ENCODE measurements at regions not wholly inside any gene's neighbourhood (a gene's known extent, or its start where the extent isn't known, plus 50 kb on each side); places are given as distances from the start of the nearest gene placed in this dataset.

GRCh38 chr6:166751051-166751595 lies 124.1 kb upstream of the RPS6KA2 start:
- H2BK5ac ChIP-seq (ENCODE audit: low read length): no peak overlapping the region
- H2AK5ac ChIP-seq (ENCODE audit: low read length): no peak overlapping the region
- H3K23ac ChIP-seq (ENCODE audit: low read length): no peak overlapping the region
- H3K27ac ChIP-seq (ENCODE audit: low read depth, low read length): no peak overlapping the region
- no peak overlapping the region for H4K5ac ChIP-seq (ENCODE audit: low read length)
- no peak overlapping the region for H3K4ac ChIP-seq (ENCODE audit: low read depth, low read length)
- H3K9ac ChIP-seq (ENCODE audit: low read length): no peak overlapping the region
- no peak overlapping the region for H3K56ac ChIP-seq (ENCODE audit: low read length)
- no peaks in the 10 kb centered on the region for H3K27me3 ChIP-seq (ENCODE audit: insufficient read depth, low read length, poor library complexity)
- H3K79me1 ChIP-seq (ENCODE audit: low read length): no peaks in the 10 kb centered on the region
- no peak overlapping the region for H3K18ac ChIP-seq (ENCODE audit: low read length)
- H2BK15ac ChIP-seq (replicated peaks; ENCODE audit: low read depth): no peak overlapping the region
- H3K79me2 ChIP-seq (ENCODE audit: control insufficient read depth, insufficient read depth, low read length): no peaks in the 10 kb centered on the region
- no peaks in the 10 kb centered on the region for H3K36me3 ChIP-seq (ENCODE audit: control insufficient read depth, insufficient read depth, low read length)
- no CpG with 5 or more reads among the region's 19 CpGs for WGBS (ENCODE audit: extremely low coverage, insufficient coverage, low lambda C conversion rate)
- peak; percentile 72 for DNase-seq
- no peak overlapping the region for H2BK120ac ChIP-seq (ENCODE audit: low read depth, low read length)
- no peak overlapping the region for H3K4me3 ChIP-seq (ENCODE audit: low read length)
- H4K8ac ChIP-seq (ENCODE audit: low read depth, low read length): no peak overlapping the region
- H3K4me1 ChIP-seq (ENCODE audit: control insufficient read depth, low read depth, low read length): no peaks in the 10 kb centered on the region
- no peak overlapping the region for H3K4me2 ChIP-seq (ENCODE audit: low read length)

- Histone ChIP-seq H3K9ac (ENCODE audit: low read length) (no peak overlapping the region), H2AK5ac (ENCODE audit: low read length) (no peak overlapping the region), H3K79me2 (ENCODE audit: control insufficient read depth, insufficient read depth, low read length) (no peaks in the 10 kb centered on the region), H3K18ac (ENCODE audit: low read length) (no peak overlapping the region), H2BK120ac (ENCODE audit: low read depth, low read length) (no peak overlapping the region), H2BK15ac (replicated peaks; ENCODE audit: low read depth) (no peak overlapping the region), H3K36me3 (ENCODE audit: control insufficient read depth, insufficient read depth, low read length) (no peaks in the 10 kb centered on the region), H3K4me3 (ENCODE audit: low read length) (no peak overlapping the region), H3K79me1 (ENCODE audit: low read length) (no peaks in the 10 kb centered on the region), H2BK5ac (ENCODE audit: low read length) (no peak overlapping the region), H3K4me2 (ENCODE audit: low read length) (no peak overlapping the region), H3K4ac (ENCODE audit: low read depth, low read length) (no peak overlapping the region), H4K5ac (ENCODE audit: low read length) (no peak overlapping the region), H4K8ac (ENCODE audit: low read depth, low read length) (no peak overlapping the region), H3K56ac (ENCODE audit: low read length) (no peak overlapping the region), H3K4me1 (ENCODE audit: control insufficient read depth, low read depth, low read length) (no peaks in the 10 kb centered on the region), H3K27me3 (ENCODE audit: insufficient read depth, low read length, poor library complexity) (no peaks in the 10 kb centered on the region), H3K23ac (ENCODE audit: low read length) (no peak overlapping the region), H3K27ac (ENCODE audit: low read depth, low read length) (no peak overlapping the region)
- WGBS (ENCODE audit: extremely low coverage, insufficient coverage, low lambda C conversion rate): no CpG with 5 or more reads among the region's 19 CpGs
- DNase-seq: no peak
Observed at GRCh38 chr6:166750108-166750793, 123.2 kb upstream of the RPS6KA2 start.

- no peak overlapping the region for H2AK5ac ChIP-seq (ENCODE audit: low read length)
- no peaks in the 10 kb centered on the region for H3K27me3 ChIP-seq (ENCODE audit: insufficient read depth, low read length, poor library complexity)
- H3K4ac ChIP-seq (ENCODE audit: low read depth, low read length): no peak overlapping the region
- no peak overlapping the region for H3K4me2 ChIP-seq (ENCODE audit: low read length)
- no peak overlapping the region for H3K18ac ChIP-seq (ENCODE audit: low read length)
- no peak overlapping the region for H4K5ac ChIP-seq (ENCODE audit: low read length)
- H3K4me1 ChIP-seq (ENCODE audit: control insufficient read depth, low read depth, low read length): no peaks in the 10 kb centered on the region
- H3K27ac ChIP-seq (ENCODE audit: low read depth, low read length): no peak overlapping the region
- no peak overlapping the region for H2BK5ac ChIP-seq (ENCODE audit: low read length)
- no peak for DNase-seq
- H3K9ac ChIP-seq (ENCODE audit: low read length): no peak overlapping the region
- WGBS (ENCODE audit: extremely low coverage, insufficient coverage, low lambda C conversion rate): no CpG with 5 or more reads among the region's 6 CpGs
- no peaks in the 10 kb centered on the region for H3K79me1 ChIP-seq (ENCODE audit: low read length)
- H4K8ac ChIP-seq (ENCODE audit: low read depth, low read length): no peak overlapping the region
- no peaks in the 10 kb centered on the region for H3K79me2 ChIP-seq (ENCODE audit: control insufficient read depth, insufficient read depth, low read length)
- H3K23ac ChIP-seq (ENCODE audit: low read length): no peak overlapping the region
- no peak overlapping the region for H2BK120ac ChIP-seq (ENCODE audit: low read depth, low read length)
- H3K36me3 ChIP-seq (ENCODE audit: control insufficient read depth, insufficient read depth, low read length): no peaks in the 10 kb centered on the region
- no peak overlapping the region for H2BK15ac ChIP-seq (replicated peaks; ENCODE audit: low read depth)
- H3K56ac ChIP-seq (ENCODE audit: low read length): no peak overlapping the region
- H3K4me3 ChIP-seq (ENCODE audit: low read length): no peak overlapping the region
Observed at GRCh38 chr6:166749666-166750065, 122.6 kb upstream of the RPS6KA2 start.

- Histone ChIP-seq H3K27ac (ENCODE audit: low read depth, low read length) (no peak overlapping the region), H2BK5ac (ENCODE audit: low read length) (no peak overlapping the region), H3K9ac (ENCODE audit: low read length) (no peak overlapping the region), H3K4me3 (ENCODE audit: low read length) (no peak overlapping the region), H2BK15ac (replicated peaks; ENCODE audit: low read depth) (no peak overlapping the region), H3K23ac (ENCODE audit: low read length) (no peak overlapping the region), H3K79me2 (ENCODE audit: control insufficient read depth, insufficient read depth, low read length) (no peaks in the 10 kb centered on the region), H3K56ac (ENCODE audit: low read length) (no peak overlapping the region), H3K18ac (ENCODE audit: low read length) (no peak overlapping the region), H3K36me3 (ENCODE audit: control insufficient read depth, insufficient read depth, low read length) (no peaks in the 10 kb centered on the region), H3K4me2 (ENCODE audit: low read length) (no peak overlapping the region), H4K8ac (ENCODE audit: low read depth, low read length) (no peak overlapping the region), H2AK5ac (ENCODE audit: low read length) (no peak overlapping the region), H2BK120ac (ENCODE audit: low read depth, low read length) (no peak overlapping the region), H3K79me1 (ENCODE audit: low read length) (no peaks in the 10 kb centered on the region), H3K4ac (ENCODE audit: low read depth, low read length) (no peak overlapping the region), H3K27me3 (ENCODE audit: insufficient read depth, low read length, poor library complexity) (no peaks in the 10 kb centered on the region), H3K4me1 (ENCODE audit: control insufficient read depth, low read depth, low read length) (no peaks in the 10 kb centered on the region), H4K5ac (ENCODE audit: low read length) (no peak overlapping the region)
- WGBS (ENCODE audit: extremely low coverage, insufficient coverage, low lambda C conversion rate): no CpG with 5 or more reads among the region's 29 CpGs
- no peak for DNase-seq
Observed at GRCh38 chr6:166747644-166748595, 120.9 kb upstream of the RPS6KA2 start.

GRCh38 chr6:166745801-166746668 lies 119.0 kb upstream of the RPS6KA2 start:
- Histone ChIP-seq H2BK5ac (ENCODE audit: low read length) (no peak overlapping the region), H3K79me1 (ENCODE audit: low read length) (no peaks in the 10 kb centered on the region)
- no peak for DNase-seq

More at GRCh38 chr6:166745801-166746668, 119.0 kb upstream of the RPS6KA2 start:
- Histone ChIP-seq H4K5ac (ENCODE audit: low read length) (no peak overlapping the region), H2BK120ac (ENCODE audit: low read depth, low read length) (no peak overlapping the region), H2BK15ac (replicated peaks; ENCODE audit: low read depth) (no peak overlapping the region), H3K23ac (ENCODE audit: low read length) (no peak overlapping the region), H2AK5ac (ENCODE audit: low read length) (no peak overlapping the region), H3K4me3 (ENCODE audit: low read length) (no peak overlapping the region), H3K4ac (ENCODE audit: low read depth, low read length) (no peak overlapping the region), H3K4me1 (ENCODE audit: control insufficient read depth, low read depth, low read length) (no peaks in the 10 kb centered on the region), H3K36me3 (ENCODE audit: control insufficient read depth, insufficient read depth, low read length) (no peaks in the 10 kb centered on the region), H3K79me2 (ENCODE audit: control insufficient read depth, insufficient read depth, low read length) (no peaks in the 10 kb centered on the region), H3K18ac (ENCODE audit: low read length) (no peak overlapping the region), H3K27me3 (ENCODE audit: insufficient read depth, low read length, poor library complexity) (no peaks in the 10 kb centered on the region), H4K8ac (ENCODE audit: low read depth, low read length) (no peak overlapping the region), H3K27ac (ENCODE audit: low read depth, low read length) (no peak overlapping the region), H3K9ac (ENCODE audit: low read length) (no peak overlapping the region), H3K56ac (ENCODE audit: low read length) (no peak overlapping the region), H3K4me2 (ENCODE audit: low read length) (no peak overlapping the region)
- no CpG with 5 or more reads among the region's 16 CpGs for WGBS (ENCODE audit: extremely low coverage, insufficient coverage, low lambda C conversion rate)
